Endothelial cell of umbilical vein (primary cell): ENCODE measurements at regions not wholly inside any gene's neighbourhood (a gene's known extent, or its start where the extent isn't known, plus 50 kb on each side); places are given as distances from the start of the nearest gene placed in this dataset.

Experiments used
- BruUV-seq: library from RNA; stranded (reverse); fragments of 400-500 nt; replicated peaks from 2 replicates; lab custom pipeline; 2021; lab: Mats Ljungman, UMichigan
- CTCF ChIA-PET: fragments of 300-600, 350-600 bp; sonication (Branson Sonifier 250); formaldehyde crosslinking; loops from one replicate; lab custom pipeline; 2021; ENCODE audit warnings: antibody characterized with exemption, inconsistent platforms; lab: Charles Lee
- POLR2A ChIA-PET: fragments of 300-600, 350-600 bp; sonication (Branson Sonifier 250); formaldehyde crosslinking; loops from one replicate; lab custom pipeline; 2021; ENCODE audit warnings: antibody characterized with exemption, inconsistent platforms; lab: Charles Lee
- DNase-seq: peaks from one replicate; pipeline ENCODE4 v3.0.0-alpha.2; 2011; ENCODE audit warnings: low read depth, low spot score
- FAIRE-seq: peaks from 2 replicates; lab custom pipeline; 2011; peaks lifted over from hg19 to GRCh38; lab: Jason Lieb, UNC
- H2AFZ ChIP-seq: 2 replicates; pipeline ENCODE4 v1.6.0; 2012; ENCODE audit warnings: low read depth, low read length, control low read depth, inconsistent platforms
- H3K27ac ChIP-seq: 2 replicates; pipeline ENCODE4 v1.5.1; 2011; ENCODE audit warnings: low read depth, mild to moderate bottlenecking, control low read depth, low read length, moderate library complexity; ENCODE audit not compliant: insufficient read depth
- H3K27me3 ChIP-seq, 2 experiments: 2 replicates each; pipeline versions ENCODE4 v1.6.0 to v1.6.1; 2011; ENCODE audit warnings: low read length in 2 of 2, mixed read lengths in 1 of 2; ENCODE audit not compliant: control insufficient read depth in 2 of 2, insufficient read depth in 2 of 2
- H3K36me3 ChIP-seq, 2 experiments: 2 replicates in 1 of 2; 3 replicates in 1 of 2; pipeline ENCODE4 v1.5.1; 2011; ENCODE audit warnings: low read length in 2 of 2, mild to moderate bottlenecking in 1 of 2, moderate library complexity in 1 of 2; ENCODE audit not compliant: control insufficient read depth in 2 of 2, insufficient read depth in 2 of 2; ENCODE audit errors: extremely low read depth in 1 of 2
- H3K4me1 ChIP-seq: 3 replicates; pipeline ENCODE4 v1.5.1; 2011; ENCODE audit warnings: mild to moderate bottlenecking, low read length; ENCODE audit not compliant: control insufficient read depth, insufficient read depth; ENCODE audit errors: extremely low read depth
- H3K4me2 ChIP-seq: 2 replicates; pipeline ENCODE4 v1.6.1; 2011; ENCODE audit warnings: low read length, control low read depth, mixed read lengths; ENCODE audit not compliant: insufficient read depth
- H3K4me3 ChIP-seq, 3 experiments: fragments of 200-600 bp in 1 of 3; sonication (generic), shearing (Covaris generic) in 1 of 3; replicated peaks in 1 of 3; 2 replicates each; pipeline ENCODE4 v1.5.1; 2011 to 2016; ENCODE audit warnings: control low read depth in 3 of 3, low read length in 3 of 3, mild to moderate bottlenecking in 2 of 3, inconsistent platforms in 1 of 3, low read depth in 1 of 3, moderate library complexity in 1 of 3; ENCODE audit not compliant: insufficient read depth in 1 of 3
- H3K79me2 ChIP-seq: 2 replicates; pipeline ENCODE4 v1.6.0; 2012; ENCODE audit warnings: low read length, inconsistent platforms; ENCODE audit not compliant: control insufficient read depth, insufficient read depth
- H3K9ac ChIP-seq: replicated peaks from 2 replicates; pipeline ENCODE3; 2011; ENCODE audit warnings: low read length, control low read depth; ENCODE audit not compliant: insufficient read depth; ENCODE audit errors: extremely low read depth
- H3K9me1 ChIP-seq: replicated peaks from 3 replicates; pipeline ENCODE4 v1.6.0; 2011; ENCODE audit warnings: mild to moderate bottlenecking, low read length; ENCODE audit not compliant: control insufficient read depth, insufficient read depth; ENCODE audit errors: extremely low read depth
- H3K9me3 ChIP-seq: replicated peaks from 2 replicates; pipeline ENCODE4 v1.5.1; 2012; ENCODE audit warnings: low read length, inconsistent platforms; ENCODE audit not compliant: control insufficient read depth, insufficient read depth
- H4K20me1 ChIP-seq: replicated peaks from 2 replicates; pipeline ENCODE3; 2011; ENCODE audit warnings: mild to moderate bottlenecking, low read length; ENCODE audit not compliant: control insufficient read depth, insufficient read depth; ENCODE audit errors: extremely low read depth
- EZH2 ChIP-seq: IDR thresholded peaks from 2 replicates; pipeline ENCODE4 v1.6.1; 2012; ENCODE audit warnings: borderline replicate concordance, low read depth, mild to moderate bottlenecking, moderate library complexity, low read length, inconsistent platforms; ENCODE audit not compliant: severe bottlenecking
- FOS ChIP-seq: IDR thresholded peaks from 2 replicates; pipeline ENCODE4 v1.6.1; 2011; ENCODE audit warnings: mild to moderate bottlenecking, low read length, moderate library complexity, borderline replicate concordance; ENCODE audit not compliant: insufficient read depth
- GATA2 ChIP-seq: IDR thresholded peaks from 2 replicates; pipeline ENCODE4 v1.7.0; 2011; ENCODE audit warnings: low read depth, mild to moderate bottlenecking, moderate library complexity, mixed read lengths, low read length; ENCODE audit not compliant: insufficient read length, insufficient read depth
- JUN ChIP-seq: IDR thresholded peaks from 2 replicates; pipeline ENCODE4 v1.6.1; 2011; ENCODE audit warnings: borderline replicate concordance, low read depth; ENCODE audit not compliant: insufficient read length, insufficient read depth
- MYC ChIP-seq: IDR thresholded peaks from one replicate; pipeline ENCODE4 v1.6.1; 2011; ENCODE audit warnings: mild to moderate bottlenecking, low read depth, low read length
- POLR2AphosphoS5 ChIP-seq: IDR thresholded peaks from 2 replicates; pipeline ENCODE4 v1.6.1; 2012; ENCODE audit warnings: low read depth, mild to moderate bottlenecking, control low read depth, low read length, moderate library complexity; ENCODE audit not compliant: insufficient read depth
- dilution Hi-C: fragments of 300-500 bp; cut with MboI; formaldehyde crosslinking; loops from one replicate; pipeline ENCODE4 v1.15.0; 2019; ENCODE audit warnings: low sequenced_read_pairs; ENCODE audit not compliant: extremely low pct_ligation_motif_present
- intact Hi-C: fragments of 100-400 bp; cut with micrococcal nuclease; formaldehyde crosslinking; loops from one replicate; pipeline ENCODE4 v1.10.0; 2022
- TF ChIP-seq, protein P1 (sequence below), 2 donors: IDR thresholded peaks; 1 replicate in 1 of 2; 2 replicates in 1 of 2; pipeline ENCODE4 v1.5.1; 2011; ENCODE audit warnings: low read length in 2 of 2, mild to moderate bottlenecking in 2 of 2, moderate library complexity in 2 of 2, control low read depth in 1 of 2, inconsistent platforms in 1 of 2, low read depth in 1 of 2; ENCODE audit not compliant: insufficient read depth in 1 of 2; ENCODE audit errors: extremely low read depth in 1 of 2
- TF ChIP-seq, protein P2 (sequence below): IDR thresholded peaks from 2 replicates; pipeline ENCODE4 v1.6.1; 2011; ENCODE audit not compliant: insufficient read depth, insufficient read length

GRCh38 chr5:10157085-10157669 lies 92.5 kb downstream of the ATPSCKMT start:
- H3K4me3 ChIP-seq: no peak overlapping the region
- no peak overlapping the region for H3K27ac ChIP-seq
- H3K9me1 ChIP-seq: no peaks in the 10 kb centered on the region
- H3K4me1 ChIP-seq: no peaks in the 10 kb centered on the region
- intact Hi-C loops: no loop called here
- ChIA-PET POLR2A (no interaction called here), CTCF (no interaction called here)
- H3K27me3 ChIP-seq: no peaks in the 10 kb centered on the region
- no peaks in the 10 kb centered on the region for H4K20me1 ChIP-seq
- FAIRE-seq (no peak), DNase-seq (no peak)
- no peak overlapping the region for H2AFZ ChIP-seq
- TF ChIP-seq, protein P1, sequence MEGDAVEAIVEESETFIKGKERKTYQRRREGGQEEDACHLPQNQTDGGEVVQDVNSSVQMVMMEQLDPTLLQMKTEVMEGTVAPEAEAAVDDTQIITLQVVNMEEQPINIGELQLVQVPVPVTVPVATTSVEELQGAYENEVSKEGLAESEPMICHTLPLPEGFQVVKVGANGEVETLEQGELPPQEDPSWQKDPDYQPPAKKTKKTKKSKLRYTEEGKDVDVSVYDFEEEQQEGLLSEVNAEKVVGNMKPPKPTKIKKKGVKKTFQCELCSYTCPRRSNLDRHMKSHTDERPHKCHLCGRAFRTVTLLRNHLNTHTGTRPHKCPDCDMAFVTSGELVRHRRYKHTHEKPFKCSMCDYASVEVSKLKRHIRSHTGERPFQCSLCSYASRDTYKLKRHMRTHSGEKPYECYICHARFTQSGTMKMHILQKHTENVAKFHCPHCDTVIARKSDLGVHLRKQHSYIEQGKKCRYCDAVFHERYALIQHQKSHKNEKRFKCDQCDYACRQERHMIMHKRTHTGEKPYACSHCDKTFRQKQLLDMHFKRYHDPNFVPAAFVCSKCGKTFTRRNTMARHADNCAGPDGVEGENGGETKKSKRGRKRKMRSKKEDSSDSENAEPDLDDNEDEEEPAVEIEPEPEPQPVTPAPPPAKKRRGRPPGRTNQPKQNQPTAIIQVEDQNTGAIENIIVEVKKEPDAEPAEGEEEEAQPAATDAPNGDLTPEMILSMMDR (IDR thresholded peaks at IDR 0.05; ENCODE audit: extremely low read depth in 1 of 2, insufficient read depth in 1 of 2, low read depth in 1 of 2, low read length in 2 of 2): no peak
- no peak for TF ChIP-seq FOS
- TF ChIP-seq MYC: no peak
- no peak for TF ChIP-seq EZH2
- no peak for TF ChIP-seq JUN
- TF ChIP-seq GATA2: no peak
- TF ChIP-seq POLR2AphosphoS5: no peak
- TF ChIP-seq, protein P2, sequence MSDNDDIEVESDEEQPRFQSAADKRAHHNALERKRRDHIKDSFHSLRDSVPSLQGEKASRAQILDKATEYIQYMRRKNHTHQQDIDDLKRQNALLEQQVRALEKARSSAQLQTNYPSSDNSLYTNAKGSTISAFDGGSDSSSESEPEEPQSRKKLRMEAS: no peak
- no peak overlapping the region for H3K9ac ChIP-seq
- H3K79me2 ChIP-seq: no peaks in the 10 kb centered on the region
- no TSS peak for BruUV-seq
- no peaks in the 10 kb centered on the region for H3K36me3 ChIP-seq
- H3K9me3 ChIP-seq: no peaks in the 10 kb centered on the region
- H3K4me2 ChIP-seq: no peak overlapping the region
- dilution Hi-C loops: no loop called here
